ENCODE measurements at regions not wholly inside any gene's neighbourhood (a gene's known extent, or its start where the extent isn't known, plus 50 kb on each side); places are given as distances from the start of the nearest gene placed in this dataset.

- Histone ChIP-seq H3K36me3 (ENCODE audit: insufficient read depth, low read length) (no peaks in the 10 kb centered on the region), H3K4me3 (ENCODE audit: low read depth, low read length, poor library complexity, severe bottlenecking) (no peak overlapping the region), H3K9me3 (ENCODE audit: low read length) (no peaks in the 10 kb centered on the region), H3K4me1 (ENCODE audit: insufficient read depth, low read length, poor library complexity, severe bottlenecking) (no peaks in the 10 kb centered on the region), H3K79me2 (ENCODE audit: insufficient read depth, low read depth, low read length) (no peaks in the 10 kb centered on the region), H3K9me2 (ENCODE audit: insufficient read depth, low read length) (no peaks in the 10 kb centered on the region), H2AFZ (ENCODE audit: low read length) (no peak overlapping the region), H3K4me2 (ENCODE audit: low read length) (no peak overlapping the region), H4K20me1 (ENCODE audit: insufficient read depth, low read length) (no peaks in the 10 kb centered on the region), H3K27ac (ENCODE audit: low read depth, low read length, poor library complexity, severe bottlenecking) (no peak overlapping the region)
- TF ChIP-seq EZH2phosphoT487 (IDR thresholded peaks at IDR 0.05; ENCODE audit: borderline replicate concordance, low read depth, low read length) (no peak), CTCF (conservative IDR thresholded peaks at IDR 0.05; ENCODE audit: low read length) (no peak)
- intact Hi-C loops (cut with micrococcal nuclease; ENCODE audit: unreplicated experiment) = no loop called here
- BruUV-seq (replicated peaks) = no TSS peak
- ChIA-PET CTCF (ENCODE audit: unreplicated experiment) (no interaction called here), POLR2A (no interaction called here)
- DNase-seq (ENCODE audit: low spot score) = no peak
Observed at GRCh38 chr20:10940941-10941340, 267.1 kb upstream of the JAG1 start.

- no peak for TF ChIP-seq CTCF (conservative IDR thresholded peaks at IDR 0.05; ENCODE audit: low read length)
- no peak for TF ChIP-seq EZH2phosphoT487 (IDR thresholded peaks at IDR 0.05; ENCODE audit: borderline replicate concordance, low read depth, low read length)
- no peaks in the 10 kb centered on the region for H3K9me3 ChIP-seq (ENCODE audit: low read length)
- no peaks in the 10 kb centered on the region for H3K36me3 ChIP-seq (ENCODE audit: insufficient read depth, low read length)
- no peaks in the 10 kb centered on the region for H4K20me1 ChIP-seq (ENCODE audit: insufficient read depth, low read length)
- no peak overlapping the region for H3K4me3 ChIP-seq (ENCODE audit: low read depth, low read length, poor library complexity, severe bottlenecking)
- no peaks in the 10 kb centered on the region for H3K79me2 ChIP-seq (ENCODE audit: insufficient read depth, low read depth, low read length)
- H2AFZ ChIP-seq (ENCODE audit: low read length) = no peak overlapping the region
- no peaks in the 10 kb centered on the region for H3K4me1 ChIP-seq (ENCODE audit: insufficient read depth, low read length, poor library complexity, severe bottlenecking)
- no peak for DNase-seq (ENCODE audit: low spot score)
- BruUV-seq (replicated peaks) = no TSS peak
- no peak overlapping the region for H3K4me2 ChIP-seq (ENCODE audit: low read length)
- ChIA-PET CTCF (ENCODE audit: unreplicated experiment) (no interaction called here), POLR2A (no interaction called here)
- no peaks in the 10 kb centered on the region for H3K9me2 ChIP-seq (ENCODE audit: insufficient read depth, low read length)
- intact Hi-C loops (cut with micrococcal nuclease; ENCODE audit: unreplicated experiment) = no loop called here
- no peak overlapping the region for H3K27ac ChIP-seq (ENCODE audit: low read depth, low read length, poor library complexity, severe bottlenecking)
Observed at GRCh38 chr20:10943686-10944265, 270.0 kb upstream of the JAG1 start.

GRCh38 chr20:10946124-10946880, 272.5 kb upstream of the JAG1 start:
- Histone ChIP-seq H3K27ac (ENCODE audit: low read depth, low read length, poor library complexity, severe bottlenecking) (no peak overlapping the region), H3K36me3 (ENCODE audit: insufficient read depth, low read length) (no peaks in the 10 kb centered on the region), H3K9me3 (ENCODE audit: low read length) (no peaks in the 10 kb centered on the region), H3K4me1 (ENCODE audit: insufficient read depth, low read length, poor library complexity, severe bottlenecking) (no peaks in the 10 kb centered on the region), H4K20me1 (ENCODE audit: insufficient read depth, low read length) (no peaks in the 10 kb centered on the region), H3K79me2 (ENCODE audit: insufficient read depth, low read depth, low read length) (no peaks in the 10 kb centered on the region), H3K4me2 (ENCODE audit: low read length) (no peak overlapping the region), H3K4me3 (ENCODE audit: low read depth, low read length, poor library complexity, severe bottlenecking) (no peak overlapping the region), H2AFZ (ENCODE audit: low read length) (no peak overlapping the region), H3K9me2 (ENCODE audit: insufficient read depth, low read length) (no peaks in the 10 kb centered on the region)
- POLR2A ChIA-PET = interaction anchor here (0.7 to 0.8 kb wide), 2 partner anchors 10 to 253 kb away, joined by 3 read pairs; no protein-coding TSS in a partner anchor
- no peak for DNase-seq (ENCODE audit: low spot score)
- intact Hi-C loops (cut with micrococcal nuclease; ENCODE audit: unreplicated experiment) = no loop called here
- BruUV-seq (replicated peaks) = no TSS peak
- TF ChIP-seq CTCF (conservative IDR thresholded peaks at IDR 0.05; ENCODE audit: low read length) = no peak
- no peak for TF ChIP-seq EZH2phosphoT487 (IDR thresholded peaks at IDR 0.05; ENCODE audit: borderline replicate concordance, low read depth, low read length)
- CTCF ChIA-PET (ENCODE audit: unreplicated experiment) = no interaction called here
